K562 (cell line): ENCODE measurements at regions not wholly inside any gene's neighbourhood (a gene's known extent, or its start where the extent isn't known, plus 50 kb on each side); places are given as distances from the start of the nearest gene placed in this dataset.

Experiments used
- ATAC-seq: fragments of 200-7000 bp; cut with Tn5 transposase; 3 replicates; pipeline ENCODE4 v1.9.1; 2020; ENCODE audit warnings: moderate library complexity
- BruUV-seq: library from RNA; stranded (reverse); fragments of 400-500 nt; replicated peaks from 2 replicates; lab custom pipeline; 2021; lab: Mats Ljungman, UMichigan
- CTCF ChIA-PET: fragments of 300-600 bp; formaldehyde crosslinking; extraction: SDS; loops from one replicate; lab custom pipeline; 2021; ENCODE audit warnings: low intra/inter-chr PET ratio; lab: Yijun Ruan, JAX
- POLR2A ChIA-PET: fragments of 300-600, 350-650 bp; sonication (Branson Sonifier 250); formaldehyde crosslinking; extraction: SDS; loops from one replicate; lab custom pipeline; 2021; ENCODE audit warnings: antibody characterized with exemption, inconsistent platforms; lab: Yijun Ruan, JAX
- DNase-seq, 4 experiments: peaks; one replicate each; pipeline versions ENCODE4 v3.0.0 to v3.0.0-alpha.2; 2011 to 2018; ENCODE audit warnings: low spot score in 3 of 4, mixed read lengths in 3 of 4; ENCODE audit errors: extremely low read depth in 1 of 4
- FAIRE-seq: peaks from 2 replicates; lab custom pipeline; 2011; peaks lifted over from hg19 to GRCh38; lab: Jason Lieb, UNC
- H2AFZ ChIP-seq: 2 replicates; pipeline ENCODE4 v1.6.0; 2011; ENCODE audit warnings: low read depth, low read length, control low read depth, inconsistent platforms
- H3K27ac ChIP-seq: fragments of 200-600 bp; 3 replicates; pipeline ENCODE4 v1.8.0; 2011; ENCODE audit warnings: low read depth, mild to moderate bottlenecking, control low read depth, inconsistent platforms, low read length, moderate library complexity, mixed read lengths; ENCODE audit errors: extremely low read depth
- H3K27me3 ChIP-seq, 2 experiments: fragments of 300-600 bp in 1 of 2; 2 replicates in 1 of 2; 3 replicates in 1 of 2; pipeline versions ENCODE4 v1.6.0 to v1.8.0; 2011; ENCODE audit warnings: inconsistent platforms in 2 of 2, low read length in 2 of 2, mild to moderate bottlenecking in 1 of 2, mixed read lengths in 1 of 2, moderate library complexity in 1 of 2; ENCODE audit not compliant: control insufficient read depth in 2 of 2, insufficient read depth in 2 of 2
- H3K36me3 ChIP-seq: fragments of 300-600 bp; 3 replicates; pipeline ENCODE4 v1.8.0; 2011; ENCODE audit warnings: mild to moderate bottlenecking, low read length, inconsistent platforms; ENCODE audit not compliant: control insufficient read depth, insufficient read depth
- H3K4me1 ChIP-seq, 2 experiments: fragments of 200-600 bp in 1 of 2; replicated peaks in 1 of 2; 2 replicates in 1 of 2; 3 replicates in 1 of 2; pipeline versions ENCODE4 v1.5.1 to v1.8.0; 2011; ENCODE audit warnings: inconsistent platforms in 2 of 2, low read length in 2 of 2, mild to moderate bottlenecking in 1 of 2, mixed read lengths in 1 of 2, moderate library complexity in 1 of 2; ENCODE audit not compliant: control insufficient read depth in 2 of 2, insufficient read depth in 2 of 2
- H3K4me2 ChIP-seq: 2 replicates; pipeline ENCODE4 v1.6.1; 2011; ENCODE audit warnings: low read length, control low read depth, inconsistent platforms, mixed read lengths; ENCODE audit not compliant: insufficient read depth
- H3K4me3 ChIP-seq: fragments of 200-600 bp; sonication (generic), shearing (Covaris generic); 2 replicates; pipeline ENCODE4 v1.5.1; 2016; ENCODE audit warnings: control low read depth, inconsistent platforms
- H3K79me2 ChIP-seq: fragments of 200-600 bp; 3 replicates; pipeline ENCODE4 v1.8.0; 2011; ENCODE audit warnings: low read length, inconsistent platforms; ENCODE audit not compliant: control insufficient read depth, insufficient read depth
- H3K9ac ChIP-seq, 2 experiments: 2 replicates each; pipeline versions ENCODE4 v1.6.0 to v1.6.1; 2011; ENCODE audit warnings: low read depth in 2 of 2, low read length in 2 of 2, control low read depth in 1 of 2, inconsistent platforms in 1 of 2, mild to moderate bottlenecking in 1 of 2, mixed read lengths in 1 of 2; ENCODE audit not compliant: insufficient read depth in 1 of 2
- H3K9me1 ChIP-seq: one replicate; pipeline ENCODE4 v1.6.0; 2011; ENCODE audit warnings: inconsistent platforms, mild to moderate bottlenecking, low read length, moderate library complexity; ENCODE audit not compliant: control insufficient read depth, insufficient read depth
- H3K9me3 ChIP-seq: replicated peaks from 2 replicates; pipeline ENCODE4 v1.5.1; 2011; ENCODE audit warnings: low read depth, low read length, inconsistent platforms; ENCODE audit not compliant: control insufficient read depth, insufficient read depth
- H4K20me1 ChIP-seq: replicated peaks from 2 replicates; pipeline ENCODE4 v1.6.1; 2011; ENCODE audit warnings: low read length, inconsistent platforms, mixed read lengths; ENCODE audit not compliant: control insufficient read depth, insufficient read depth
- ASH1L ChIP-seq: fragments of 450-650 bp; IDR thresholded peaks from 2 replicates; pipeline ENCODE4 v1.6.1; 2018; ENCODE audit warnings: borderline replicate concordance, mild to moderate bottlenecking, low read depth; ENCODE audit not compliant: partially characterized antibody
- ATF3 ChIP-seq, 2 experiments: fragments of 450-650 bp in 1 of 2; sonication (generic) in 1 of 2; formaldehyde crosslinking in 1 of 2; IDR thresholded peaks in 1 of 2; conservative IDR thresholded peaks in 1 of 2; 2 replicates each; pipeline versions ENCODE4 v1.6.1 to v1.8.1; 2016 to 2023; ENCODE audit warnings: mild to moderate bottlenecking in 2 of 2, moderate library complexity in 2 of 2, inconsistent platforms in 1 of 2, missing genetic modification reagents in 1 of 2
- DNMT1 ChIP-seq: fragments of 450-650 bp; IDR thresholded peaks from 2 replicates; pipeline ENCODE4 v1.6.1; 2016; ENCODE audit warnings: antibody characterized with exemption, mild to moderate bottlenecking
- FOXK1 ChIP-seq: sonication (generic); formaldehyde crosslinking; IDR thresholded peaks from 2 replicates; pipeline ENCODE4 v1.8.0; 2022; ENCODE audit warnings: missing genetic modification reagents, mild to moderate bottlenecking, borderline replicate concordance
- ILF3 ChIP-seq: fragments of 450-650 bp; IDR thresholded peaks from 2 replicates; pipeline ENCODE4 v1.6.1; 2018; ENCODE audit warnings: antibody characterized with exemption, mild to moderate bottlenecking, moderate library complexity, borderline replicate concordance
- POLR2B ChIP-seq: fragments of 450-650 bp; IDR thresholded peaks from 2 replicates; pipeline ENCODE4 v1.6.1; 2018; ENCODE audit warnings: low read depth; ENCODE audit not compliant: partially characterized antibody
- POLR2H ChIP-seq: IDR thresholded peaks from 2 replicates; pipeline ENCODE4 v1.6.1; 2016; ENCODE audit warnings: missing genetic modification characterization, low read depth, mild to moderate bottlenecking, control low read depth, missing compliant biosample characterization, moderate library complexity
- SNIP1 ChIP-seq: fragments of 450-650 bp; IDR thresholded peaks from 2 replicates; pipeline ENCODE4 v1.7.1; 2017; ENCODE audit warnings: low read depth, mild to moderate bottlenecking
- TCF3 ChIP-seq: sonication (generic); formaldehyde crosslinking; IDR thresholded peaks from 2 replicates; pipeline ENCODE4 v1.4.0; 2020; ENCODE audit warnings: mild to moderate bottlenecking, missing genetic modification reagents
- ZC3H4 ChIP-seq: sonication (generic); formaldehyde crosslinking; IDR thresholded peaks from 2 replicates; pipeline ENCODE4 v1.9.0; 2021; ENCODE audit warnings: missing genetic modification reagents, borderline replicate concordance
- ZNF133 ChIP-seq: fragments of 250-450 bp; sonication (Bioruptor Pico); IDR thresholded peaks from 2 replicates; pipeline ENCODE4 v1.4.0; 2020; ENCODE audit warnings: mild to moderate bottlenecking
- WGBS: fragments of 100-300 bp; shearing (Covaris generic); methylation state at CpG from one replicate; pipeline ENCODE4 v1.1.6; 2016; ENCODE audit warnings: low coverage, mixed read lengths; ENCODE audit not compliant: insufficient coverage; ENCODE audit errors: missing lambda C conversion rate; 5-methylcytosine and 5-hydroxymethylcytosine counted together
- in situ Hi-C: fragments of 300-500 bp; cut with MboI; formaldehyde crosslinking; loops from 4 replicates; pipeline ENCODE4 v1.15.0; 2018; ENCODE audit warnings: inconsistent platforms, mixed read lengths
- intact Hi-C: fragments of 100-400 bp; cut with micrococcal nuclease; formaldehyde crosslinking; loops from 2 replicates; pipeline ENCODE4 v1.14.2; 2022
- TF ChIP-seq, protein P1 (sequence below), 2 experiments: IDR thresholded peaks; 2 replicates each; pipeline ENCODE4 v1.6.1; 2011; ENCODE audit warnings: borderline replicate concordance in 1 of 2, control low read depth in 1 of 2, low read depth in 1 of 2, low read length in 1 of 2, mild to moderate bottlenecking in 1 of 2, mixed read lengths in 1 of 2, moderate library complexity in 1 of 2; ENCODE audit not compliant: insufficient read depth in 1 of 2, insufficient read length in 1 of 2, poor library complexity in 1 of 2, severe bottlenecking in 1 of 2; ENCODE audit errors: extremely low read depth in 1 of 2
- TF ChIP-seq, protein P2 (sequence below): fragments of 450-650 bp; formaldehyde crosslinking; conservative IDR thresholded peaks from 2 replicates; pipeline ENCODE4 v1.4.0; 2022; ENCODE audit warnings: mild to moderate bottlenecking, missing genetic modification characterization

- ATAC-seq = no peak
- H3K4me1 ChIP-seq = no peaks in the 10 kb centered on the region
- POLR2A ChIA-PET = no interaction called here
- H3K9me1 ChIP-seq = no peaks in the 10 kb centered on the region
- TF ChIP-seq TCF3 (no peak), ASH1L (no peak)
- TF ChIP-seq, protein P1, sequence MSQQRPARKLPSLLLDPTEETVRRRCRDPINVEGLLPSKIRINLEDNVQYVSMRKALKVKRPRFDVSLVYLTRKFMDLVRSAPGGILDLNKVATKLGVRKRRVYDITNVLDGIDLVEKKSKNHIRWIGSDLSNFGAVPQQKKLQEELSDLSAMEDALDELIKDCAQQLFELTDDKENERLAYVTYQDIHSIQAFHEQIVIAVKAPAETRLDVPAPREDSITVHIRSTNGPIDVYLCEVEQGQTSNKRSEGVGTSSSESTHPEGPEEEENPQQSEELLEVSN (IDR thresholded peaks at IDR 0.05; ENCODE audit: borderline replicate concordance in 1 of 2, extremely low read depth in 1 of 2, insufficient read depth in 1 of 2, insufficient read length in 1 of 2, low read depth in 1 of 2, low read length in 1 of 2, poor library complexity in 1 of 2, severe bottlenecking in 1 of 2) = no peak
- TF ChIP-seq, all 486 proteins: peak for 0
- Histone ChIP-seq H3K4me2 (no peak overlapping the region), H3K36me3 (no peaks in the 10 kb centered on the region), H4K20me1 (no peaks in the 10 kb centered on the region), H3K4me3 (no peak overlapping the region), H3K9me3 (no peaks in the 10 kb centered on the region), H3K27ac (no peak overlapping the region), H2AFZ (no peak overlapping the region), H3K27me3 (no peaks in the 10 kb centered on the region), H3K79me2 (no peaks in the 10 kb centered on the region), H3K9ac (no peak overlapping the region)
- 0% methylated on average over 3 of the region's 3 CpGs for WGBS
- intact Hi-C loops = no loop called here
- DNase-seq = no peak
- in situ Hi-C loops = no loop called here
- CTCF ChIA-PET = no interaction called here
- BruUV-seq = no TSS peak
- no peak for FAIRE-seq
Observed at GRCh38 chr3:181604267-181604666, 107.5 kb upstream of the SOX2 start.

GRCh38 chr3:181596126-181596525 lies 115.6 kb upstream of the SOX2 start:
- CTCF ChIA-PET = no interaction called here
- no peaks in the 10 kb centered on the region for H3K9me1 ChIP-seq
- no peaks in the 10 kb centered on the region for H4K20me1 ChIP-seq
- H3K36me3 ChIP-seq = no peaks in the 10 kb centered on the region
- POLR2A ChIA-PET = no interaction called here
- no peak for FAIRE-seq
- no peaks in the 10 kb centered on the region for H3K27me3 ChIP-seq
- H3K4me2 ChIP-seq = no peak overlapping the region
- no peaks in the 10 kb centered on the region for H3K79me2 ChIP-seq
- DNase-seq = no peak
- H3K9me3 ChIP-seq = no peaks in the 10 kb centered on the region
- ATAC-seq = no peak
- no peaks in the 10 kb centered on the region for H3K4me1 ChIP-seq
- no peak overlapping the region for H3K27ac ChIP-seq
- in situ Hi-C loops = no loop called here
- no TSS peak for BruUV-seq
- H3K4me3 ChIP-seq = no peak overlapping the region
- H3K9ac ChIP-seq = no peak overlapping the region
- TF ChIP-seq ILF3 (no peak), DNMT1 (no peak), SNIP1 (no peak), ZC3H4 (no peak), POLR2H (tag) (no peak), POLR2B (no peak), ATF3 (IDR thresholded peaks at IDR 0.05) (no peak), ATF3 (CRISPR knock-in tag; conservative IDR thresholded peaks at IDR 0.05) (no peak), FOXK1 (CRISPR knock-in tag) (no peak), ZNF133 (CRISPR knock-in tag) (no peak)
- TF ChIP-seq, protein P2, sequence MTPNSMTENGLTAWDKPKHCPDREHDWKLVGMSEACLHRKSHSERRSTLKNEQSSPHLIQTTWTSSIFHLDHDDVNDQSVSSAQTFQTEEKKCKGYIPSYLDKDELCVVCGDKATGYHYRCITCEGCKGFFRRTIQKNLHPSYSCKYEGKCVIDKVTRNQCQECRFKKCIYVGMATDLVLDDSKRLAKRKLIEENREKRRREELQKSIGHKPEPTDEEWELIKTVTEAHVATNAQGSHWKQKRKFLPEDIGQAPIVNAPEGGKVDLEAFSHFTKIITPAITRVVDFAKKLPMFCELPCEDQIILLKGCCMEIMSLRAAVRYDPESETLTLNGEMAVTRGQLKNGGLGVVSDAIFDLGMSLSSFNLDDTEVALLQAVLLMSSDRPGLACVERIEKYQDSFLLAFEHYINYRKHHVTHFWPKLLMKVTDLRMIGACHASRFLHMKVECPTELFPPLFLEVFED (CRISPR knock-in tag) = no peak
- no peak overlapping the region for H2AFZ ChIP-seq
- intact Hi-C loops = no loop called here
